Right forelimb (tissue), 1 donor: ENCODE measurements at regions not wholly inside any gene's neighbourhood (a gene's known extent, or its start where the extent isn't known, plus 50 kb on each side); places are given as distances from the start of the nearest gene placed in this dataset.
"Not testable (repeated sequence)": the region's sequence is repeated elsewhere in the genome, so short reads cannot be mapped to it uniquely, and the experiment has no call there.

Experiments
- DNase-seq: peaks from one replicate; pipeline ENCODE4 v3.0.0-alpha.2; 2018

GRCh38 chr2:43068631-43069517 lies 157.5 kb downstream of the ZFP36L2 start:
- DNase-seq: no peak

GRCh38 chr2:43068041-43068533 lies 158.3 kb downstream of the ZFP36L2 start:
- DNase-seq: peak; percentile 44

GRCh38 chr2:43067254-43068040 lies 159.0 kb downstream of the ZFP36L2 start:
- DNase-seq: peak; percentile 39

- DNase-seq: peak; percentile 32
These were observed 159.7 kb downstream of the ZFP36L2 start for GRCh38 chr2:43066541-43067253.

- no peak for DNase-seq
These were observed 160.5 kb downstream of the ZFP36L2 start for GRCh38 chr2:43065871-43066270.

GRCh38 chr2:43065036-43065435 lies 161.4 kb downstream of the ZFP36L2 start:
- no peak for DNase-seq

GRCh38 chr2:43063096-43063495 lies 163.3 kb downstream of the ZFP36L2 start:
- DNase-seq: not testable (repeated sequence)

- no peak for DNase-seq
These were observed 164.3 kb downstream of the ZFP36L2 start for GRCh38 chr2:43062058-43062457.

GRCh38 chr2:43060390-43061016 lies 165.9 kb downstream of the ZFP36L2 start:
- no peak for DNase-seq

- peak; percentile 80 for DNase-seq
These were observed 167.1 kb downstream of the ZFP36L2 start for GRCh38 chr2:43059183-43059897.

- DNase-seq: peak; percentile 41
These were observed 167.7 kb downstream of the ZFP36L2 start for GRCh38 chr2:43058726-43059110.

- no peak for DNase-seq
These were observed 168.4 kb downstream of the ZFP36L2 start for GRCh38 chr2:43057742-43058725.

- DNase-seq: peak; percentile 50
These were observed 169.2 kb downstream of the ZFP36L2 start for GRCh38 chr2:43057026-43057741.

GRCh38 chr2:43055985-43056384 lies 170.4 kb downstream of the ZFP36L2 start:
- DNase-seq: peak; percentile 40

- no peak for DNase-seq
These were observed 171.1 kb downstream of the ZFP36L2 start for GRCh38 chr2:43055086-43055912.

- DNase-seq: peak; percentile 57
These were observed 172.0 kb downstream of the ZFP36L2 start for GRCh38 chr2:43054367-43054766.

- no peak for DNase-seq
These were observed 173.5 kb downstream of the ZFP36L2 start for GRCh38 chr2:43052944-43053306.

GRCh38 chr2:43052204-43052943 lies 174.0 kb downstream of the ZFP36L2 start:
- no peak for DNase-seq
